ENCODE measurements at regions not wholly inside any gene's neighbourhood (a gene's known extent, or its start where the extent isn't known, plus 50 kb on each side); places are given as distances from the start of the nearest gene placed in this dataset.

- Histone ChIP-seq H3K4me2 (ENCODE audit: low read depth, low read length, poor library complexity, severe bottlenecking) (no peak overlapping the region), H3K79me2 (ENCODE audit: insufficient read depth, low read length) (no peaks in the 10 kb centered on the region), H4K20me1 (ENCODE audit: insufficient read depth, low read length, poor library complexity, severe bottlenecking) (no peaks in the 10 kb centered on the region), H3K27me3 (ENCODE audit: insufficient read depth, low read length, poor library complexity, severe bottlenecking) (no peaks in the 10 kb centered on the region), H3K9me3 (ENCODE audit: insufficient read depth, low read depth, low read length) (no peaks in the 10 kb centered on the region), H3K4me3 (ENCODE audit: low read length, poor library complexity, severe bottlenecking) (no peak overlapping the region), H3K9me2 (replicated peaks; ENCODE audit: low read depth, low read length) (no peaks in the 10 kb centered on the region), H2AFZ (ENCODE audit: low read length) (no peak overlapping the region), H3K9ac (ENCODE audit: low read depth, low read length, poor library complexity, severe bottlenecking) (no peak overlapping the region), H3K4me1 (ENCODE audit: insufficient read depth, low read length, poor library complexity, severe bottlenecking) (no peaks in the 10 kb centered on the region), H3K36me3 (ENCODE audit: insufficient read depth, low read length) (no peaks in the 10 kb centered on the region), H3F3A (ENCODE audit: low read depth) (no peaks in the 10 kb centered on the region)
- no peak for TF ChIP-seq EZH2phosphoT487 (IDR thresholded peaks at IDR 0.05; ENCODE audit: borderline replicate concordance)
- TF ChIP-seq, protein P1, sequence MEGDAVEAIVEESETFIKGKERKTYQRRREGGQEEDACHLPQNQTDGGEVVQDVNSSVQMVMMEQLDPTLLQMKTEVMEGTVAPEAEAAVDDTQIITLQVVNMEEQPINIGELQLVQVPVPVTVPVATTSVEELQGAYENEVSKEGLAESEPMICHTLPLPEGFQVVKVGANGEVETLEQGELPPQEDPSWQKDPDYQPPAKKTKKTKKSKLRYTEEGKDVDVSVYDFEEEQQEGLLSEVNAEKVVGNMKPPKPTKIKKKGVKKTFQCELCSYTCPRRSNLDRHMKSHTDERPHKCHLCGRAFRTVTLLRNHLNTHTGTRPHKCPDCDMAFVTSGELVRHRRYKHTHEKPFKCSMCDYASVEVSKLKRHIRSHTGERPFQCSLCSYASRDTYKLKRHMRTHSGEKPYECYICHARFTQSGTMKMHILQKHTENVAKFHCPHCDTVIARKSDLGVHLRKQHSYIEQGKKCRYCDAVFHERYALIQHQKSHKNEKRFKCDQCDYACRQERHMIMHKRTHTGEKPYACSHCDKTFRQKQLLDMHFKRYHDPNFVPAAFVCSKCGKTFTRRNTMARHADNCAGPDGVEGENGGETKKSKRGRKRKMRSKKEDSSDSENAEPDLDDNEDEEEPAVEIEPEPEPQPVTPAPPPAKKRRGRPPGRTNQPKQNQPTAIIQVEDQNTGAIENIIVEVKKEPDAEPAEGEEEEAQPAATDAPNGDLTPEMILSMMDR (conservative IDR thresholded peaks at IDR 0.05; ENCODE audit: low read length), result no peak
Observed at GRCh38 chr7:118602090-118602489, 377.6 kb downstream of the ANKRD7 start.

- TF ChIP-seq EZH2phosphoT487 (IDR thresholded peaks at IDR 0.05; ENCODE audit: borderline replicate concordance), result no peak
- TF ChIP-seq, protein P1 (conservative IDR thresholded peaks at IDR 0.05; ENCODE audit: low read length), result no peak
- no peak overlapping the region for H3K9ac ChIP-seq (ENCODE audit: low read depth, low read length, poor library complexity, severe bottlenecking)
- H3K4me1 ChIP-seq (ENCODE audit: insufficient read depth, low read length, poor library complexity, severe bottlenecking), result no peaks in the 10 kb centered on the region
Observed at GRCh38 chr7:118606602-118607001, 382.1 kb downstream of the ANKRD7 start.

GRCh38 chr7:118609207-118609606, 384.7 kb downstream of the ANKRD7 start:
- Histone ChIP-seq H3K4me1 (ENCODE audit: insufficient read depth, low read length, poor library complexity, severe bottlenecking) (no peaks in the 10 kb centered on the region), H3K9ac (ENCODE audit: low read depth, low read length, poor library complexity, severe bottlenecking) (no peak overlapping the region), H3K79me2 (ENCODE audit: insufficient read depth, low read length) (no peaks in the 10 kb centered on the region), H3K9me2 (replicated peaks; ENCODE audit: low read depth, low read length) (no peaks in the 10 kb centered on the region), H3K4me3 (ENCODE audit: low read length, poor library complexity, severe bottlenecking) (no peak overlapping the region), H3F3A (ENCODE audit: low read depth) (no peaks in the 10 kb centered on the region), H4K20me1 (ENCODE audit: insufficient read depth, low read length, poor library complexity, severe bottlenecking) (no peaks in the 10 kb centered on the region), H3K27me3 (ENCODE audit: insufficient read depth, low read length, poor library complexity, severe bottlenecking) (no peaks in the 10 kb centered on the region), H3K9me3 (ENCODE audit: insufficient read depth, low read depth, low read length) (no peaks in the 10 kb centered on the region), H3K4me2 (ENCODE audit: low read depth, low read length, poor library complexity, severe bottlenecking) (no peak overlapping the region), H2AFZ (ENCODE audit: low read length) (no peak overlapping the region; the same call in 1 of the 2 replicates), H3K36me3 (ENCODE audit: insufficient read depth, low read length) (no peaks in the 10 kb centered on the region)
- TF ChIP-seq EZH2phosphoT487 (IDR thresholded peaks at IDR 0.05; ENCODE audit: borderline replicate concordance), result no peak
- TF ChIP-seq, protein P1 (conservative IDR thresholded peaks at IDR 0.05; ENCODE audit: low read length), result no peak

More at GRCh38 chr7:118606602-118607001, 382.1 kb downstream of the ANKRD7 start:
- Histone ChIP-seq H3K36me3 (ENCODE audit: insufficient read depth, low read length) (no peaks in the 10 kb centered on the region), H3K27me3 (ENCODE audit: insufficient read depth, low read length, poor library complexity, severe bottlenecking) (no peaks in the 10 kb centered on the region), H3K4me3 (ENCODE audit: low read length, poor library complexity, severe bottlenecking) (no peak overlapping the region), H3K79me2 (ENCODE audit: insufficient read depth, low read length) (no peaks in the 10 kb centered on the region), H3K9me2 (replicated peaks; ENCODE audit: low read depth, low read length) (no peaks in the 10 kb centered on the region), H4K20me1 (ENCODE audit: insufficient read depth, low read length, poor library complexity, severe bottlenecking) (no peaks in the 10 kb centered on the region), H3K4me2 (ENCODE audit: low read depth, low read length, poor library complexity, severe bottlenecking) (no peak overlapping the region), H3K9me3 (ENCODE audit: insufficient read depth, low read depth, low read length) (no peaks in the 10 kb centered on the region), H2AFZ (ENCODE audit: low read length) (no peak overlapping the region), H3F3A (ENCODE audit: low read depth) (no peaks in the 10 kb centered on the region)

Measured in Loucy (cell line).